ENCODE measurements at regions not wholly inside any gene's neighbourhood (a gene's known extent, or its start where the extent isn't known, plus 50 kb on each side); places are given as distances from the start of the nearest gene placed in this dataset.
"Not testable (repeated sequence)": the region's sequence is repeated elsewhere in the genome, so short reads cannot be mapped to it uniquely, and the experiment has no call there.

DNA sequence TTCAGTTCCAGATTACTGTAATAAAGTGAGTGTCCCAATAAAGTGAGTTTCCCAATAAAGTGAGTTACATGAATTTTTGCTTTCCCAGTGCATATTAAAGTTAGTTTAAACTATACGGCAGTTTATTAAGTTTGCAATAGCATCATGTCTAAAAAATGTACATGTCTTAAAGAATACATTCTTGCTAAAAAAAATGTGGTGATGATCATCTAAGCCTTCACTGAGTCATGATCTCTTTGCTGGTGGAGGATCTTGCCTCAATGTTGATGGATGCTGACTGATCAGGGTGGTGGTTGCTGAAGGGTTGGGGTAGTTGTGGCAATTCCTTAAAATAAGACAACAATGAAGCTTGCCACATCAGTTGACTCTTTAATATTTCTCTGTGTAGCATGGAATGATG, 664.2 kb downstream of the TDRD15 start:
- DNase-seq = no peak
- 71 to 100% (median 94%) methylated on average over 1 of the region's 1 CpG for WGBS, 5 donors
- no peak overlapping the region for H3K4me3 ChIP-seq
- intact Hi-C loops (cut with DNase I; ENCODE audit: low total_unique reads) = no loop called here
- no peaks in the 10 kb centered on the region for H3K27me3 ChIP-seq
- H3K4me1 ChIP-seq = no peaks in the 10 kb centered on the region
- no peaks in the 10 kb centered on the region for H3K9me3 ChIP-seq
- TF ChIP-seq, protein P1, sequence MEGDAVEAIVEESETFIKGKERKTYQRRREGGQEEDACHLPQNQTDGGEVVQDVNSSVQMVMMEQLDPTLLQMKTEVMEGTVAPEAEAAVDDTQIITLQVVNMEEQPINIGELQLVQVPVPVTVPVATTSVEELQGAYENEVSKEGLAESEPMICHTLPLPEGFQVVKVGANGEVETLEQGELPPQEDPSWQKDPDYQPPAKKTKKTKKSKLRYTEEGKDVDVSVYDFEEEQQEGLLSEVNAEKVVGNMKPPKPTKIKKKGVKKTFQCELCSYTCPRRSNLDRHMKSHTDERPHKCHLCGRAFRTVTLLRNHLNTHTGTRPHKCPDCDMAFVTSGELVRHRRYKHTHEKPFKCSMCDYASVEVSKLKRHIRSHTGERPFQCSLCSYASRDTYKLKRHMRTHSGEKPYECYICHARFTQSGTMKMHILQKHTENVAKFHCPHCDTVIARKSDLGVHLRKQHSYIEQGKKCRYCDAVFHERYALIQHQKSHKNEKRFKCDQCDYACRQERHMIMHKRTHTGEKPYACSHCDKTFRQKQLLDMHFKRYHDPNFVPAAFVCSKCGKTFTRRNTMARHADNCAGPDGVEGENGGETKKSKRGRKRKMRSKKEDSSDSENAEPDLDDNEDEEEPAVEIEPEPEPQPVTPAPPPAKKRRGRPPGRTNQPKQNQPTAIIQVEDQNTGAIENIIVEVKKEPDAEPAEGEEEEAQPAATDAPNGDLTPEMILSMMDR (IDR thresholded peaks at IDR 0.05) = no peak
- no peak for TF ChIP-seq POLR2AphosphoS5 (IDR thresholded peaks at IDR 0.05)
- TF ChIP-seq POLR2A (IDR thresholded peaks at IDR 0.05) = no peak
- no peaks in the 10 kb centered on the region for H3K36me3 ChIP-seq
- H3K27ac ChIP-seq = no peak overlapping the region

DNA sequence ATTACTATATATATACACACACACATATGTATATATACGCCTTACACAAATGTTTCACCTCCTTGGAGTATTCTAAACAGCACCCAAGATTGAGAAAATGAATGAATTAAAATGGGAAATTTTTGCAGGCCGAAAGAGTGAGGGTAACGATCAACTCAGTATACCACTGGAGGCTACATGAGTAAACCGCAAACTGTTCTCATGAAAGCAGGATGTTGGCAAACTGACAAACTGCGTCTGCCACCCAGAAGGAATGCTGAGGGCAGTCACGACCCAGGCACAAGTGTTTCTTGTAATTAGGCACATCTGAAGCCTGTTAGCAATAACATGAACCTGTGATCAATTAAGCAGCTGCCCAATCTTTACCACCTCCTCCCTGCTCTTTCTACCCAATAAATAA, 666.5 kb downstream of the TDRD15 start:
- 64 to 75% (median 70%) methylated on average over 6 of the region's 6 CpGs for WGBS, 5 donors
- intact Hi-C loops (cut with DNase I; ENCODE audit: low total_unique reads) = not testable (repeated sequence)

DNA sequence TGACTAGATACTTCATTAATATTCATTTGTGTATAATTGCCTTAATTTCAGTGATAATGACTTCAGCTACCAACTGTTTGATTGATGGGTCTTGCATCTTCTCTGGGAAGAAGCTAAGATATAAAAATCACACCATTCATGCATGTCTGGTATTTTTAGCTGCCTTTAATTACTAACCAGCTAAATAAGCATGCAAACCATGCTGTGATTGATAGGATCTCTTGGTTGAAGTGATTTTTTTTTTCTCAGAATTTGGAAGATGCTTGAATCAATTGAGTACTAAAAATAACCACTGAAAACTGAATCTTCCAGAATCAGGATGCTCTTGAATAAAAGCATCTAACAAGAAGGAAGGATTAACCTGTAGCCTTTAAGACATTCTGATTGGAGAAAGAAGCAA, 668.8 kb downstream of the TDRD15 start:
- Histone ChIP-seq H3K27me3 (no peaks in the 10 kb centered on the region), H3K4me3 (no peak overlapping the region), H3K27ac (no peak overlapping the region), H3K36me3 (no peaks in the 10 kb centered on the region), H3K9me3 (no peaks in the 10 kb centered on the region), H3K4me1 (no peaks in the 10 kb centered on the region)
- intact Hi-C loops (cut with DNase I; ENCODE audit: low total_unique reads) = no loop called here
- TF ChIP-seq POLR2A (IDR thresholded peaks at IDR 0.05) = no peak
- no peak for TF ChIP-seq POLR2AphosphoS5 (IDR thresholded peaks at IDR 0.05)
- no peak for TF ChIP-seq EP300 (IDR thresholded peaks at IDR 0.05)
- TF ChIP-seq, protein P1 (IDR thresholded peaks at IDR 0.05) = no peak
- DNase-seq = no peak

More for the DNA sequence above, 666.5 kb downstream of the TDRD15 start:
- not testable (repeated sequence) for H3K36me3 ChIP-seq, H3K4me1 ChIP-seq, DNase-seq, H3K4me3 ChIP-seq, H3K9me3 ChIP-seq, H3K27me3 ChIP-seq, H3K27ac ChIP-seq

DNA sequence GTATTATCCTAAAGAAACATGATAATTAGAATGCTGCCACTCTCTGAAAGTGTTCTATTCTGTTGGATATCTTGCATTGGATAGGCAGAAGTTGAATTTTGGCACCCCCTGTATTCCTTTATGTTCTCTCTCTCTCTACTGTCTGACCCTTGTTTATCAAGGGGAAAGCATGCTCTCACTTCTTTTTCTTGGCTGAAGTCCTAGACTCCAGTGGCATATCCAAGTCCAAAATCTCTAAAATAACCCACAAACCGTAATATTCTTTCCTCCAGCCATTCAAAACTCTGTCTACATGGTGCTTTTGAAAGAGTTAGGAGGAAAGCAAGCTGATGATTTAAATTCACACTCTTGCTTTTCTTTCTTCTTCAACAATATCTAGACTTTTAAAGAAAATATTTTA, 669.7 kb downstream of the TDRD15 start:
- WGBS, 5 donors = 12 to 32% (median 28%) methylated on average over 1 of the region's 1 CpG
- DNase-seq = no peak

DNA sequence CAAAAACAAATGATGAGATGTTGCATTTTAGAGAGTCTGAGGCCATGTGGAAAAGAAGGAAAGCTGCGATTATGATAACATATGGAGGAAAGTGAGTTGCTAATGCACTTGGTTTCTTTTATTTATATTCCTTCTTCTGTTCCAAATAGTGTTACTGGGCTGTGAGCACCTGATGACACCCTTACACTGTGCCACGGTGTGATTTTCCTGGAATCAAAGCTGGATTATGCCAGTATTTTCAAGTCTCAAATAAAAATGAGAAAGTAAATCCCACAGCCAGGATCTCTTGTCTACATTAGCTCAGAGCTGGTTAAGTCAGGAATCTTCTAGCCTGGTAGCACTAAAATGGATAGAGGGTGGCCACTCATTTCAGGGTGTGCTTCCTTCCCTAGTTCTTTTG, 670.8 kb downstream of the TDRD15 start:
- 72 to 87% (median 78%) methylated on average over 2 of the region's 2 CpGs for WGBS, 5 donors
- Histone ChIP-seq H3K4me1 (no peaks in the 10 kb centered on the region), H3K27ac (no peak overlapping the region), H3K4me3 (no peak overlapping the region), H3K27me3 (no peaks in the 10 kb centered on the region), H3K9me3 (no peaks in the 10 kb centered on the region), H3K36me3 (no peaks in the 10 kb centered on the region)
- DNase-seq = no peak
- intact Hi-C loops (cut with DNase I; ENCODE audit: low total_unique reads) = no loop called here
- TF ChIP-seq POLR2A (IDR thresholded peaks at IDR 0.05) (no peak), EP300 (IDR thresholded peaks at IDR 0.05) (no peak), POLR2AphosphoS5 (IDR thresholded peaks at IDR 0.05) (no peak)
- TF ChIP-seq, protein P1 (IDR thresholded peaks at IDR 0.05) = no peak

More for the DNA sequence above, 669.7 kb downstream of the TDRD15 start:
- H3K36me3 ChIP-seq = no peaks in the 10 kb centered on the region
- TF ChIP-seq POLR2AphosphoS5 (IDR thresholded peaks at IDR 0.05) (no peak), POLR2A (IDR thresholded peaks at IDR 0.05) (no peak), EP300 (IDR thresholded peaks at IDR 0.05) (no peak)
- TF ChIP-seq, protein P1 (IDR thresholded peaks at IDR 0.05) = no peak
- intact Hi-C loops (cut with DNase I; ENCODE audit: low total_unique reads) = no loop called here
- no peaks in the 10 kb centered on the region for H3K4me1 ChIP-seq
- H3K27ac ChIP-seq = no peak overlapping the region
- H3K9me3 ChIP-seq = no peaks in the 10 kb centered on the region
- H3K27me3 ChIP-seq = no peaks in the 10 kb centered on the region
- no peak overlapping the region for H3K4me3 ChIP-seq
